Activated naive CD4-positive, alpha-beta T cell treated with anti-CD3 and anti-CD28 coated beads for 36 hours (primary cell): ENCODE measurements at regions not wholly inside any gene's neighbourhood (a gene's known extent, or its start where the extent isn't known, plus 50 kb on each side); places are given as distances from the start of the nearest gene placed in this dataset.

Source experiments
- CTCF ChIA-PET: fragments of 350-600 bp; sonication (Branson Sonifier 250); formaldehyde crosslinking; loops from one replicate; lab custom pipeline; 2021; ENCODE audit warnings: antibody characterized with exemption; lab: Charles Lee
- DNase-seq: peaks from one replicate; pipeline ENCODE4 v3.0.0-alpha.2; 2020
- H3K27ac Mint-ChIP-seq: one replicate; pipeline ENCODE4 v1.8.0; 2021; ENCODE audit warnings: mild to moderate bottlenecking, mixed read lengths
- H3K27me3 Mint-ChIP-seq: one replicate; pipeline ENCODE4 v1.8.0; 2021; ENCODE audit warnings: low read depth, mixed read lengths
- H3K36me3 Mint-ChIP-seq: one replicate; pipeline ENCODE4 v1.8.0; 2021; ENCODE audit warnings: low read depth, mixed read lengths
- H3K4me1 Mint-ChIP-seq: one replicate; pipeline ENCODE4 v1.8.0; 2021; ENCODE audit warnings: low read depth, mixed read lengths
- H3K4me3 Mint-ChIP-seq: one replicate; pipeline ENCODE4 v1.8.0; 2021; ENCODE audit warnings: mild to moderate bottlenecking, moderate library complexity, mixed read lengths
- H3K9me3 Mint-ChIP-seq: one replicate; pipeline ENCODE4 v1.8.0; 2021; ENCODE audit warnings: mixed read lengths
- intact Hi-C: fragments of 100-400 bp; cut with micrococcal nuclease; formaldehyde crosslinking; loops from one replicate; pipeline ENCODE4 v1.15.1; 2023

DNA sequence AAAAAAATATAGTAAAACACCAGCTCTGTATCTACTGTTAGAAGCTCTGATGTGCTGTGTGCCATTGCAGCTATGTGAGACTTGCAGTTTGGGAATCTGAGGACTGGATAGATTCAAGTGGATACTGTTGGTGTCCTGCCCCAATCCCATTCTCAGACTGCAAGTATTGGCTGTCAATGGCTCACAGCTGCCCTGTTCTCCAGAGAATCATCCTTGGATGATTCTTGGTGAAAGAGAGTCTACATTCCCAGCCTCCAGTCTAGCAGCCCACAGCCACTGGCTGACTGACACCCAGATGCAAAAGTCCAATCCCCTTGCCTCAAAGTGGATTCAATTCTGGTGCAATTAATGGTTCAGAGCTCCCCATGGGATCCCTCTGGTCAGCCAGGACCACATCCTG lies 206.1 kb upstream of the MTNR1B start:
- no peak overlapping the region for H3K27ac Mint-ChIP-seq
- H3K27me3 Mint-ChIP-seq, result peaks cover 22% of the 10 kb centered on the region
- DNase-seq, result no peak
- CTCF ChIA-PET, result no interaction called here
- H3K9me3 Mint-ChIP-seq, result no peaks in the 10 kb centered on the region
- intact Hi-C loops, result no loop called here
- H3K4me1 Mint-ChIP-seq, result peaks cover 5% of the 10 kb centered on the region
- no peak overlapping the region for H3K4me3 Mint-ChIP-seq
- no peaks in the 10 kb centered on the region for H3K36me3 Mint-ChIP-seq

DNA sequence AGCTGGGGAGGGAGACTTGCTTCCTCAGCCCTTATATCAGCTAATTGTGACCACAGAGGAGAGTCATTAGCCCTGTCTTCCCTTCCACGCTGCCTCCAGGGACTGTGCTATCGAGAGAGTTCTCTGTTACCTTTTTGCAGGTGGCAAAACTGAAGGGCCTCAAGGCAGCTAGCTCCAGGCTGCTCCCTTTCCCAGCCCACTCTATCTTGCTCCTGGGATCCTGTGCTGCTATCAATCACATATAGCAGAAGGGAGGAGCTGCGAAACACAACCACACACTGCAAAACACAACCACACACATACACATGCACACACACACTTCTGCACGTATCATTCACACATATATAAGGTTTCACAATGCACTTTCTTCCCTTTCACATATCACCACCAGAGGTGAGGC lies 205.3 kb upstream of the MTNR1B start:
- Mint-ChIP-seq H3K36me3 (no peaks in the 10 kb centered on the region), H3K27me3 (peaks cover 24% of the 10 kb centered on the region), H3K4me3 (no peak overlapping the region), H3K27ac (no peak overlapping the region), H3K4me1 (peaks cover 5% of the 10 kb centered on the region), H3K9me3 (no peaks in the 10 kb centered on the region)
- no peak for DNase-seq
- intact Hi-C loops, result no loop called here
- CTCF ChIA-PET, result no interaction called here

DNA sequence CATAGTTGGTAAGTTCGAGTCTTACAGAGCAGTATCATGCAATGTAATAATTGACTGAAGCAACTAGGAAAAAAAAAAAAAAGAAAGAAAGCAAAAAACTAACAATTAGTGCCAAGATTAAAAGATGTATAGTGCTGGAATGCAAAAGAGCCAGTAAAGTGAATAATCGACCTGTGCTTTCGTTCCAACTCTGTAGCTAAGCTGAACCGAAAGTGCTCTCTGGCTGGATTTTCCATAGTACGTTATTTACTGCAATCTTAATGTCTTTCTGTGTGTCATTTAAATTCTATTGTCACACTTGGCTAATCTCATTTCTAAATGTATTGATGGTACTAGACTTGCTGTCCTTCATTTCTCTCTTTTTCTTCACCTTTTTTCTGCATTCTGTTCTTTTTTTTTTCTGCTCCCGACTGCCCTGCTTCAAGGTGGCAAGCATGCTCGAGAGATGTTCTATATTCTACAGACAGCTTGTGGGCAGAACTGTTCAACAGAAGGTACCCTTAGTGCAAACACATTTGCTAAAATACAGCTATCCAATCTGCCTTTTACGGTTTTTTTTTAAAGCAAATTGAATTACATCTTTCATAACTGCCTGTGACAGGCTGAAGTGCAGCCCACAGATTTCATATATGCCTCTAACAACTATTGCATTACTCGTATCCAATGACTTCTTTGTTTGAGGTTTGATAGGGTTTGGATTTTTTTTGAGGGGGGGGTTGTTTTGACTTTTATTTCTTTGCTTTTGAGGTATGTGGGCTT lies 204.2 kb upstream of the MTNR1B start:
- Mint-ChIP-seq H3K9me3 (no peaks in the 10 kb centered on the region), H3K27ac (no peak overlapping the region), H3K27me3 (peaks cover 25% of the 10 kb centered on the region), H3K36me3 (no peaks in the 10 kb centered on the region), H3K4me1 (peaks cover 5% of the 10 kb centered on the region), H3K4me3 (no peak overlapping the region)
- no peak for DNase-seq
- intact Hi-C loops, result no loop called here
- CTCF ChIA-PET, result no interaction called here

DNA sequence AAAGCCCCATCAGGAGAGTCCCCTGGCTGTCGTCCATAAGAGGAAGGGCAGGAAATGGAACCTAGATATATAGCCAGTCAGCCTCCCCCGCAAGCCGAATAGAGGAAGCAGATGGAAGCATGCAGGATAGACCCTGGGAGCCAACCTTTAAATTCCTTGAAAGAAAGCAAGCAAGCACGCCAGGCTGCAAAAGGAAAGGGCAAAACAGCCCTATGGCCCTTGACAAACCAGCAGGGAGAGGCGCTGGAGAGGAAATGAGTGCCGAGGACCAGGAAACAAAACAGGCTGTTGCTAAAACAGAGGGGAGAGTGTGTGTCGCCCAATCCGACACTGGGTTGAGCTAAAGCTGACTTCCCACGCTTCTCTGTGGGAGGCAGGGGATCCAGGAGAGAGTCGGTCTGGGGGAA lies 203.5 kb upstream of the MTNR1B start:
- Mint-ChIP-seq H3K27ac (no peak overlapping the region), H3K27me3 (peaks cover 28% of the 10 kb centered on the region), H3K36me3 (no peaks in the 10 kb centered on the region), H3K9me3 (no peaks in the 10 kb centered on the region), H3K4me1 (peaks cover 5% of the 10 kb centered on the region), H3K4me3 (no peak overlapping the region)
- CTCF ChIA-PET, result no interaction called here
- DNase-seq, result no peak
- intact Hi-C loops, result no loop called here

DNA sequence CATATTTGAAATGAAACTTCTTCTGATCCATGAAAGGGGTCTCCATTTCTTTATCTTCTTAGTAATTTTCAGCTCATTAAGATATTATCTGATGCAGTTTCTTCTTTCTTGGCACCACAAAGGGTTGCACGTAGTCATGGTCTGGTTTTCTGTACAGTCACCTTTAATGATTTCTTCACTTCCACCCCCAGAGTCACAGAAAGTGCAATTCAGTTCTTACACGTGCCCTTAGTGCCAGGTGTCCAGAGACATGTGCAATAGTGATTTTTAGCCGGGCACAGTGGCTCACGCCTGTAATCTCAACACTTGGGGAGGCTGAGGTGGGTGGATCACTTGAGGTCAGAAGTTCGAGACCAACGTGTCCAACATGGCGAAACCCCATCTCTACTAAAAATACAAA lies 202.8 kb upstream of the MTNR1B start:
- Mint-ChIP-seq H3K27me3 (peaks cover 36% of the 10 kb centered on the region), H3K27ac (no peak overlapping the region)
- CTCF ChIA-PET, result no interaction called here

DNA sequence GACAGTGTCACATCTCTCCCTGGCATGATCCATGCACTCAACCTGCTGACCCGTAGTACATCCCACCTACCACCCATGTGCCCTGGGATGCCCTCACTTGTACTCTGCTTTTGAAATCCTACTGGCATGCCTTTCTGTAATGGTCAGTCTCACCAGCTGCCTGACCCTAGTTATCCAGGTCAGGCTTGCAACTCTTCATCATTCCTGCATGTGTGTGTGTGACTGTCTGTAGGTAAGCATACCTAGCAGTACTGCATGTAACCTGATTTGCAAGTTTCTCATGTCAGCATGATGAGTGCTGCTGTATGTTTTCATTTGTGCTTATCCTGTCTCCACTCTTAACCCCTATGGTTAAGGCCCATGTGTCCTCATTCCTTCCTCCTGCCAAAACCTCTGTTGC lies 202.0 kb upstream of the MTNR1B start:
- CTCF ChIA-PET, result no interaction called here
- no peak overlapping the region for H3K27ac Mint-ChIP-seq
- H3K4me3 Mint-ChIP-seq, result no peak overlapping the region
- intact Hi-C loops, result no loop called here
- H3K4me1 Mint-ChIP-seq, result peaks cover 5% of the 10 kb centered on the region
- DNase-seq, result no peak
- peaks cover 39% of the 10 kb centered on the region for H3K27me3 Mint-ChIP-seq
- no peaks in the 10 kb centered on the region for H3K9me3 Mint-ChIP-seq
- no peaks in the 10 kb centered on the region for H3K36me3 Mint-ChIP-seq

More for the DNA sequence above, 202.8 kb upstream of the MTNR1B start:
- peaks cover 5% of the 10 kb centered on the region for H3K4me1 Mint-ChIP-seq
- intact Hi-C loops, result no loop called here
- H3K9me3 Mint-ChIP-seq, result no peaks in the 10 kb centered on the region
- H3K36me3 Mint-ChIP-seq, result no peaks in the 10 kb centered on the region
- DNase-seq, result no peak
- H3K4me3 Mint-ChIP-seq, result no peak overlapping the region

DNA sequence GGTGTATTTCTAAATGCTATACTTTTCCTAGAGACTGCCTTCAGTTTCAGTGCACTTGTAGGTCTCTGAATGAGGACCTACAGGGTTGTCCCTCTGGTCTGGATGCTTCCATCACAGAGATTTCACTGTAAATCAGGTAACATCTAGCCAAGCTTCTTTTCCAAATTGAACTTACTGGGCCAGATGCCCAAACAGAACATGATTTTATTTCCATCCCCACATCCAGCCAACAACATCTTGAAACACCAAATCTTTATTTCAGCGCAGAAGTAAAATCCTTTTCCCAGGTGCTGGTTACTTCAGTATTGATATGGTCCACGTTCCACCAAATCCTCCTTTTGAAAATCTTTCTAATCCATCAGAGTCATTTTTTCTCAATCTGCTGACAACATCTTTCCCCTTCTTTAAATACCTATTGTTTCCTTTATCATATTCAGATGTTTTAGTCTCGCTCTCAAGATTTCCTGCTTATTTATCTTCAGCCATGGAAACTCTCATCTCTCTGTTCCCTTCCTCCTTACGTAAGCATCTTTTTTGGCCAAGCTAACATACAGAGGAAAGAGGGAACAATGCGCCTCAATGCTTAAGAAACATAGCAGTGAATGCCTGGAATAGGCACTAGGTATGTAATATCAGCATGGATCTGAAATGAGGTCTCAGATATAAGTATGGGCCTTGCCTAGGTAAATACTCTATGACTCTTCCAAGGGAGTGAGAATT lies 201.2 kb upstream of the MTNR1B start:
- intact Hi-C loops, result no loop called here
- no peaks in the 10 kb centered on the region for H3K9me3 Mint-ChIP-seq
- no peaks in the 10 kb centered on the region for H3K36me3 Mint-ChIP-seq
- H3K27me3 Mint-ChIP-seq, result peaks cover 39% of the 10 kb centered on the region
- DNase-seq, result no peak
- H3K4me3 Mint-ChIP-seq, result no peak overlapping the region
- no peak overlapping the region for H3K27ac Mint-ChIP-seq
- CTCF ChIA-PET, result no interaction called here
- peaks cover 5% of the 10 kb centered on the region for H3K4me1 Mint-ChIP-seq

DNA sequence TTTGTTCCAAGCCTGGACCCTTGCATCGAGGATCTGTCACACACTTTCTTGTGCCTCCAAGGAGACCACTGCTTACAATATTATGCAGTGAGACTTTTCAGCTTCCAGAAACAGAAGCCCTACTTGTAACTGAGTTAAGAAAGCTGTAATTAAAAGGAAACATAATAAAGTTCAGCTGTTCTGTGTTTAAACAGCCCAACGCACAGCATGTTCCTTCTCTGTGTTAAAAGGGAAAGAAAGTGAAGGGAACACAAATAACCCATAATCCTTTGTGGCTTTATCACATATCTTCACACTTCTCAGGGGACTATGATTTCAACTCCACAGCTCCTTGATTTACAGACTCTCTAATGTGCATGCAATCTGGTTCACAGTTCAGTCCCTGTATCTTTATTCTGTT lies 200.3 kb upstream of the MTNR1B start:
- Mint-ChIP-seq H3K36me3 (no peaks in the 10 kb centered on the region), H3K27ac (no peak overlapping the region), H3K27me3 (peaks cover 38% of the 10 kb centered on the region), H3K4me3 (no peak overlapping the region), H3K9me3 (no peaks in the 10 kb centered on the region), H3K4me1 (peaks cover 5% of the 10 kb centered on the region)
- intact Hi-C loops, result no loop called here
- CTCF ChIA-PET, result no interaction called here
- DNase-seq, result no peak

DNA sequence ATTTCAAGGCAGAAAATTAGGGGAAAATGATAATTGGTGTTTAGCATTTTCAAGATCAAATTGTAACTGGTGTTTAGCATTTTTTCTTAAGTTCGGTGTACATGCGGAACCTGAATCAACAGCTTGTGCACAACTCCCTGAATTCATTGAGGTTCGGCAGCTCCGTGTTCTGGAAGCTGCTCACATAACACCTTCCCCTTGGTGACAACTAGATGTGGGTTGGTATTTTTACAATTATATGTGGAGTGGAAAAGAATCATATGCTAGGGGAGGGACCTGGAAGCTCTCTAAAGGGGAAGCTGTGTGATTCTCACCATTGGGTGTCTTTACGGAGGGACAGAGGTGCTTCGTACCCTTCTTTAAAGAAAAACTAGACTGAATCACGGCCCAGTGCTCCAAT lies 199.0 kb upstream of the MTNR1B start:
- intact Hi-C loops, result no loop called here
- DNase-seq, result no peak
- Mint-ChIP-seq H3K27ac (no peak overlapping the region), H3K27me3 (peaks cover 33% of the 10 kb centered on the region), H3K4me1 (peaks cover 5% of the 10 kb centered on the region), H3K36me3 (no peaks in the 10 kb centered on the region), H3K9me3 (no peaks in the 10 kb centered on the region), H3K4me3 (no peak overlapping the region)
- CTCF ChIA-PET, result no interaction called here

DNA sequence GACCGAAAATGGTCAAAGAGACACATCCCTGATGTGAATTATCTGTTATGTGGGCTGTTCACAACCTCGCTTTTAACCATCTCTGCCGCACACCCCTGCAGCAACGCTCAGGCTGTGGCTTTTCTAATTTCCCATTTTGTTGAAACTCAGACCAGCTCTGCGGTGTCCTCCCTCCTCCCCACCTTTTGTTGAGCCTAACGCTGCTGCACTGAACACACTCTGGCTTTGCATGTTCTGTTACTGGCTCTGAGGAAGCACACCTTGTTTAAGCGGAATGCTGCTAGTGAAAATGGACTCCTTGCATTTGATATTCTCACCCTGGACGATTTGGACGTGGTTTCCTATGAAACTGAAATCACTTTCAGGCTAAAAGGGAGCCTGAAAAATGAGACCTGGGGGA lies 198.5 kb upstream of the MTNR1B start:
- H3K27me3 Mint-ChIP-seq, result peaks cover 33% of the 10 kb centered on the region
- CTCF ChIA-PET, result no interaction called here
- no peaks in the 10 kb centered on the region for H3K36me3 Mint-ChIP-seq
- no peak overlapping the region for H3K27ac Mint-ChIP-seq
- H3K9me3 Mint-ChIP-seq, result no peaks in the 10 kb centered on the region
- intact Hi-C loops, result no loop called here
- no peak for DNase-seq
- H3K4me1 Mint-ChIP-seq, result peaks cover 3% of the 10 kb centered on the region
- no peak overlapping the region for H3K4me3 Mint-ChIP-seq

DNA sequence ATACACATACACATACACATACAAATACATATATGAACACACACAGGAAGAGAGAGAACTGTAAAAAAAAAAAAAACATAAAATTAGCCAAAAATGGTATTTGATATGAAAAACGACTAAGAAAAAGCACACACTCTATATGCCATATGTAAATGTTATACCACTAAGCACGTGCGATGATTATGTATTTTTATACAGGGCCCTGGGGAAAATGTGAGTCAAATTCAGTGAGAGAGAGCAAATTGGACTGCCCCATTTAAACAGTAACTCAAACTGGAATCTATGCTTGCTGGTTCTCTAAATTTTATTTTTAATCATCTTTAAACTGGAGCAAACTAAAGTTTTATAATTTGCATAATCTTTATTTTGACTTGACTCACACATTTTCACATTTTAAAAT lies 197.8 kb upstream of the MTNR1B start:
- CTCF ChIA-PET, result no interaction called here
- H3K9me3 Mint-ChIP-seq, result no peaks in the 10 kb centered on the region
- H3K36me3 Mint-ChIP-seq, result no peaks in the 10 kb centered on the region
- no peak overlapping the region for H3K27ac Mint-ChIP-seq
- H3K4me1 Mint-ChIP-seq, result peaks cover under 1% of the 10 kb centered on the region
- H3K4me3 Mint-ChIP-seq, result no peak overlapping the region
- H3K27me3 Mint-ChIP-seq, result peaks cover 32% of the 10 kb centered on the region
- no peak for DNase-seq
- intact Hi-C loops, result no loop called here

DNA sequence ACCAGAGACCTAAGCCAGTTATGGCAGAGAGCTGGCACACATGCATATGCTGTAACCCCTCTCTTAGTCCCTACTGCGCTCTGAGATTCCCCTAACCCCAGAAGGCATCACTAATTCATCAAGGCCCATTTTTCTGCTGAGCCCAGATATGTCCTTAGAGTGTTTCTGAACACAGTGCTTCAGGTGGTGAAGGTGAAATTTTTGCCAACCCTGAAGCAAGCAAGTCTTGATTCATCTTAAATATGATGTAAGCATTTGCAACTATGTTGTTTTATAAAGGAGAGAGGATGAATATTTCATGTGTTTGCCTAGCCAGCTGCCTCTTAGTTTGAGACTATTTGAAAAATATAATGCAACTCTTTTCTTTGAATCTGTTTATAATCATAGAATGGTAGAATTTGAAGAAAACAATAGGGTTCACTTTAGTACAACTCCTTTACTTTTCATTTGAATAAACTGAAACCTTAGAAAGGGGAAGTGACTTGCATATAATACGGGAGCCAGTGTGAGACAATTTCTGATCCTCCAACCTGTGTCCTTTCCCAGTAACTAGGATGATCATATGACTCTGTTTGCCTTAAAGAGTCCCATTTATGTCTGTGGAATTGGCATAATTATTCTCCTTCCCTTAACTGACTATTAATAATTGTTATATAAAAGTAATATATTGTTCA lies 194.3 kb upstream of the MTNR1B start:
- no peak for DNase-seq
- no peaks in the 10 kb centered on the region for H3K4me1 Mint-ChIP-seq
- CTCF ChIA-PET, result no interaction called here
- H3K9me3 Mint-ChIP-seq, result no peaks in the 10 kb centered on the region
- no peak overlapping the region for H3K27ac Mint-ChIP-seq
- H3K4me3 Mint-ChIP-seq, result no peak overlapping the region
- no peaks in the 10 kb centered on the region for H3K36me3 Mint-ChIP-seq
- H3K27me3 Mint-ChIP-seq, result peaks cover 16% of the 10 kb centered on the region
- intact Hi-C loops, result no loop called here

DNA sequence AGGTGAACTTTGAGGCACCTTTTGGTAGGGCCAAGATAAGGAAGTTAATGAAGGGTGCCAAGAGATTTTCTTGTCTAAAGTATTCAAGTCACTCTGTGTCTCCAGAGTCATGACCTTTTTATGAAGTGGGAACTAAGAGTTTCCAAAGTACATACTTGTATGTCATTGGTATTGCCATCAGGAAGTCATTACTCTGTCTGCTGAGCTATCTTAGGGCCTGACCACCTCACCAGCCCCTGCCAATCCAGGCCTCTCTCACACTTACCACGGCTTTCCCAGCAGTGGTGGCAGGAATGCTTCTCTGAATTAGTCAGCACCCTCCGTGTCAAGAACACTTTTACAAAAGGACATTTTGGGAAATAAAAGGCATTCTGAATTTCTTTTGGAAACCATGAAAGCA lies 192.8 kb upstream of the MTNR1B start:
- H3K4me3 Mint-ChIP-seq, result no peak overlapping the region
- peaks cover 8% of the 10 kb centered on the region for H3K27me3 Mint-ChIP-seq
- no peaks in the 10 kb centered on the region for H3K36me3 Mint-ChIP-seq
- DNase-seq, result no peak
- CTCF ChIA-PET, result no interaction called here
- no peak overlapping the region for H3K27ac Mint-ChIP-seq
- H3K9me3 Mint-ChIP-seq, result no peaks in the 10 kb centered on the region
- H3K4me1 Mint-ChIP-seq, result no peaks in the 10 kb centered on the region
- intact Hi-C loops, result no loop called here
